Transverse colon (tissue), 4 donors: ENCODE measurements at regions not wholly inside any gene's neighbourhood (a gene's known extent, or its start where the extent isn't known, plus 50 kb on each side); places are given as distances from the start of the nearest gene placed in this dataset.

Experiments
- DNase-seq: peaks from one replicate; pipeline ENCODE4 v3.0.0-alpha.2; 2019
- H3K27ac ChIP-seq, 4 donors: fragments of 200-600 bp; sonication (generic); 2 replicates each; pipeline ENCODE4 v1.5.1; 2016 to 2018; ENCODE audit warnings: inconsistent platforms in 4 of 4
- H3K27me3 ChIP-seq: fragments of 200-600 bp; sonication (generic); 2 replicates; pipeline ENCODE4 v1.5.1; 2017; ENCODE audit warnings: inconsistent platforms
- H3K36me3 ChIP-seq, 4 donors: fragments of 200-600 bp; sonication (generic); 2 replicates each; pipeline ENCODE4 v1.5.1; 2017 to 2019; ENCODE audit warnings: inconsistent platforms in 4 of 4
- H3K4me1 ChIP-seq, 4 donors: fragments of 200-600 bp; sonication (generic); 2 replicates each; pipeline ENCODE4 v1.5.1; 2017 to 2020; ENCODE audit warnings: inconsistent platforms in 4 of 4
- H3K4me3 ChIP-seq, 4 donors: fragments of 200-600 bp; sonication (generic); 1 replicate in 1 of 4; 2 replicates in 3 of 4; pipeline versions ENCODE4 v1.5.1 to v1.6.1; 2017 to 2019; ENCODE audit warnings: inconsistent platforms in 4 of 4
- H3K9me3 ChIP-seq, 2 donors: fragments of 200-600 bp; sonication (generic); 2 replicates each; pipeline ENCODE4 v1.5.1; 2017 to 2019; ENCODE audit warnings: inconsistent platforms in 2 of 2
- CTCF ChIP-seq, 5 experiments: fragments of 200-600 bp in 3 of 5; fragments of 450-650 bp in 2 of 5; sonication (generic) in 3 of 5; IDR thresholded peaks; 1 replicate in 2 of 5; 2 replicates in 3 of 5; pipeline ENCODE4 v1.5.1; 2016 to 2017; ENCODE audit warnings: antibody characterized with exemption in 5 of 5, inconsistent platforms in 3 of 5, mild to moderate bottlenecking in 2 of 5, moderate library complexity in 1 of 5
- EP300 ChIP-seq: sonication (generic); formaldehyde crosslinking; IDR thresholded peaks from one replicate; pipeline ENCODE4 v1.6.1; 2017; ENCODE audit warnings: antibody characterized with exemption, low read depth
- POLR2A ChIP-seq: fragments of 450-650 bp; IDR thresholded peaks from one replicate; pipeline ENCODE4 v1.6.1; 2016; ENCODE audit warnings: antibody characterized with exemption, mild to moderate bottlenecking, moderate library complexity
- POLR2AphosphoS5 ChIP-seq, 3 donors: sonication (generic); formaldehyde crosslinking; IDR thresholded peaks; one replicate each; pipeline ENCODE4 v1.6.1; 2016; ENCODE audit warnings: antibody characterized with exemption in 3 of 3
- WGBS, 2 donors: methylation state at CpG; one replicate each; pipeline ENCODE4 v1.1.5; 2018; ENCODE audit warnings: low coverage in 1 of 2; 5-methylcytosine and 5-hydroxymethylcytosine counted together
- in situ Hi-C, 4 donors: fragments of 200-750 bp; cut with MboI; loops; one replicate each; pipeline versions ENCODE4 v1.15.0 to v1.15.1; 2017; ENCODE audit warnings: low sequenced_read_pairs in 3 of 4, low pct_ligation_motif_present in 1 of 4, low pct_unique_long_range_greater_than_20kb in 1 of 4
- intact Hi-C: fragments of 100-400 bp; cut with DNase I; formaldehyde crosslinking; loops from one replicate; pipeline ENCODE4 v1.15.1; 2023; ENCODE audit warnings: low total_unique reads

- H3K36me3 ChIP-seq: no peaks in the 10 kb centered on the region
- H3K27me3 ChIP-seq: no peaks in the 10 kb centered on the region
- no peak for DNase-seq
- in situ Hi-C loops: no loop called here
- TF ChIP-seq EP300 (no peak), POLR2AphosphoS5 (IDR thresholded peaks at IDR 0.05) (no peak)
- WGBS, 2 donors: 80 to 93% methylated on average over 1 to 15 of the region's 15 CpGs
- no peak overlapping the region for H3K4me3 ChIP-seq
- intact Hi-C loops: no loop called here
- H3K9me3 ChIP-seq: no peaks in the 10 kb centered on the region
- H3K4me1 ChIP-seq: no peaks in the 10 kb centered on the region
- no peak overlapping the region for H3K27ac ChIP-seq
These were observed 221.2 kb upstream of the ANKRD55 start for GRCh38 chr5:56454219-56454862.

GRCh38 chr5:56451742-56452141 lies 218.6 kb upstream of the ANKRD55 start:
- no peak for DNase-seq
- intact Hi-C loops (no loop called here), in situ Hi-C loops (no loop called here)
- no peaks in the 10 kb centered on the region for H3K27me3 ChIP-seq
- H3K36me3 ChIP-seq: no peaks in the 10 kb centered on the region
- no peaks in the 10 kb centered on the region for H3K9me3 ChIP-seq
- no peaks in the 10 kb centered on the region for H3K4me1 ChIP-seq
- TF ChIP-seq POLR2A (no peak), CTCF (IDR thresholded peaks at IDR 0.05) (no peak), EP300 (no peak), POLR2AphosphoS5 (IDR thresholded peaks at IDR 0.05) (no peak)
- no peak overlapping the region for H3K4me3 ChIP-seq
- WGBS, 2 donors: 84% methylated on average over 7 of the region's 7 CpGs; no CpG with 5 or more reads in 1 of the 2 donors
- H3K27ac ChIP-seq: no peak overlapping the region

- in situ Hi-C loops: no loop called here
These were observed 217.6 kb upstream of the ANKRD55 start for GRCh38 chr5:56450766-56451165.

GRCh38 chr5:56449071-56449640 lies 216.0 kb upstream of the ANKRD55 start:
- WGBS, 2 donors: 89% methylated on average over 7 of the region's 7 CpGs; no CpG with 5 or more reads in 1 of the 2 donors

More at GRCh38 chr5:56450766-56451165, 217.6 kb upstream of the ANKRD55 start:
- Histone ChIP-seq H3K4me3 (no peak overlapping the region), H3K27me3 (no peaks in the 10 kb centered on the region), H3K27ac (no peak overlapping the region), H3K36me3 (no peaks in the 10 kb centered on the region), H3K4me1 (no peaks in the 10 kb centered on the region), H3K9me3 (no peaks in the 10 kb centered on the region)
- DNase-seq: no peak
- intact Hi-C loops: no loop called here
- no peak for TF ChIP-seq POLR2AphosphoS5 (IDR thresholded peaks at IDR 0.05)
- whole genome bisulfite sequencing, 2 donors: 46 to 60% methylated on average over 3 to 8 of the region's 8 CpGs

GRCh38 chr5:56447656-56448055 lies 214.5 kb upstream of the ANKRD55 start:
- in situ Hi-C loops: no loop called here
- intact Hi-C loops: no loop called here

More at GRCh38 chr5:56449071-56449640, 216.0 kb upstream of the ANKRD55 start:
- intact Hi-C loops (no loop called here), in situ Hi-C loops (no loop called here)
- H3K4me1 ChIP-seq: no peaks in the 10 kb centered on the region
- H3K27ac ChIP-seq: no peak overlapping the region
- no peaks in the 10 kb centered on the region for H3K9me3 ChIP-seq
- no peak for DNase-seq
- no peaks in the 10 kb centered on the region for H3K36me3 ChIP-seq
- H3K4me3 ChIP-seq: no peak overlapping the region
- H3K27me3 ChIP-seq: no peaks in the 10 kb centered on the region
- TF ChIP-seq EP300 (no peak), POLR2AphosphoS5 (IDR thresholded peaks at IDR 0.05) (no peak), POLR2A (no peak)

More at GRCh38 chr5:56447656-56448055, 214.5 kb upstream of the ANKRD55 start:
- Histone ChIP-seq H3K4me1 (no peaks in the 10 kb centered on the region), H3K27ac (no peak overlapping the region), H3K27me3 (no peaks in the 10 kb centered on the region), H3K36me3 (no peaks in the 10 kb centered on the region), H3K4me3 (no peak overlapping the region), H3K9me3 (no peaks in the 10 kb centered on the region)
- TF ChIP-seq EP300: no peak
- TF ChIP-seq POLR2A: no peak
- no peak for TF ChIP-seq POLR2AphosphoS5 (IDR thresholded peaks at IDR 0.05)
- TF ChIP-seq CTCF (IDR thresholded peaks at IDR 0.05): no peak
- WGBS, 2 donors: 81 to 90% methylated on average over 2 to 4 of the region's 4 CpGs
- DNase-seq: no peak
